A549 (cell line): ENCODE measurements at regions not wholly inside any gene's neighbourhood (a gene's known extent, or its start where the extent isn't known, plus 50 kb on each side); places are given as distances from the start of the nearest gene placed in this dataset.
"Not testable (repeated sequence)": the region's sequence is repeated elsewhere in the genome, so short reads cannot be mapped to it uniquely, and the experiment has no call there.

ENCODE experiments used
- CEBPB ChIP-seq, 2 experiments: fragments of >200 bp in 1 of 2; sonication (Bioruptor Twin) in 1 of 2; formaldehyde crosslinking in 1 of 2; IDR thresholded peaks; 2 replicates each; pipeline ENCODE4 v1.6.1; 2012 to 2016
- EP300 ChIP-seq, 2 experiments: fragments of >200 bp; sonication (Bioruptor Twin); formaldehyde crosslinking; IDR thresholded peaks; 2 replicates in 1 of 2; 3 replicates in 1 of 2; pipeline ENCODE4 v1.6.1; 2016 to 2017
- GATA3 ChIP-seq: IDR thresholded peaks from 2 replicates; pipeline ENCODE4 v1.6.1; 2012; ENCODE audit warnings: borderline replicate concordance
- MYC ChIP-seq: IDR thresholded peaks from 2 replicates; pipeline ENCODE4 v1.6.1; 2012; ENCODE audit warnings: mild to moderate bottlenecking, inconsistent platforms, low read length, improper control_type of control experiment, borderline replicate concordance
- POLR2A ChIP-seq: IDR thresholded peaks from 2 replicates; pipeline ENCODE4 v1.6.1; 2012; ENCODE audit warnings: mild to moderate bottlenecking, low read length
- RCOR1 ChIP-seq: fragments of 150-350 bp; IDR thresholded peaks from 2 replicates; pipeline ENCODE4 v1.6.1; 2014; ENCODE audit warnings: antibody characterized with exemption, low read length, low read depth
- TF ChIP-seq, protein P1 (sequence below): fragments of >200 bp; sonication (Bioruptor Twin); formaldehyde crosslinking; IDR thresholded peaks from 3 replicates; pipeline ENCODE4 v1.5.1; 2016
- TF ChIP-seq, protein P2 (sequence below): IDR thresholded peaks from 2 replicates; pipeline ENCODE4 v1.6.1; 2012; ENCODE audit warnings: low read depth, borderline replicate concordance
- TF ChIP-seq, protein P3 (sequence below): IDR thresholded peaks from 2 replicates; pipeline ENCODE4 v1.6.1; 2012
- TF ChIP-seq, protein P4 (sequence below): fragments of 150-350 bp; IDR thresholded peaks from 2 replicates; pipeline ENCODE4 v1.6.1; 2014; ENCODE audit warnings: low read depth, mild to moderate bottlenecking, low read length

DNA sequence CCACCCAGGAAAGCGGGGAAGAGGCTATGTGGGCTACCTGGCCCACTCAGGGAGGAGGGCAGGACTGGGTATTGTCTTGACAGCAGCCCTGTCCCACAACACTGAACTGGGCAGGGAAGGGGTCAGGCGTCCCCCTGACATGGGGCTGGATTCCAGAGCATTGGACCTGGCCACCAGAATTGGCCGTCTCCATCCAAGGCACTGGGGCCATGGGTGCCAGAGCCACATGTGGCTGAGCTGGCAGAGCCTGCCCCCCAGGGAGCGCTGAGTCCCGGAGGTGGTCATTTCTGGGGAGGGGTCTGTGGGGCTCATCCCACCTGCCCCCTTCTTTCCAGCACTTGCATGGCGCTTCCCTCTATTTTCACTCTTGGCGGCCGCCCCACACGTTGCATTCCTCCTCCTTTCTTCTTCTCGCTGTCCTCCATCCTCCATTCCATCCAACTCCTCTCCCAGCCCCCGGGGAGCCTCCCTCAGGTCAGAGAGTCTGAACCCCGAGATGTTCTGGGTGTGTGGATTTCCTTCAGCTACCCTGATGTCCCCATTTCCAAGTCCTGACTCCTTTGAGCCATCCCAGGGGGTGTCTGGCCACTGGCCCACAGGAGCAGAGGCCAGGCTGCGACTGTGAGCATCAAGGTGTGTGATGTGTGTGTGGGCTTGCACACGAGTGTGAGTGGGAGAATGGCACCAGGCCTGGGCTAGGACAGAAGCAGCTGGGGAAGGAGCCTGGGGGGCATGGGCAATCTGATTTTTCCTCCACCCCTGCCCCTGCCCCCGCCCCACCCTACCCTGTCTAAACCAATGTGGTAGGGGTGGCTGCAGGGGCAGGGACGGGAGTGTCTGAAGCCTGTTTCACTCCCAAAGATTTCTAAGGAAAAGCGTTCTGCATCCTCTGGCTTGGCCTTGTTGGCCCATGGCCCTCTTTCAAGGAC is 171.2 kb downstream of the TBC1D2B start:
- TF ChIP-seq RCOR1; MYC; POLR2A; CEBPB (IDR thresholded peaks at IDR 0.05); EP300 (IDR thresholded peaks at IDR 0.05); GATA3: not testable (repeated sequence)
- TF ChIP-seq, protein P1, sequence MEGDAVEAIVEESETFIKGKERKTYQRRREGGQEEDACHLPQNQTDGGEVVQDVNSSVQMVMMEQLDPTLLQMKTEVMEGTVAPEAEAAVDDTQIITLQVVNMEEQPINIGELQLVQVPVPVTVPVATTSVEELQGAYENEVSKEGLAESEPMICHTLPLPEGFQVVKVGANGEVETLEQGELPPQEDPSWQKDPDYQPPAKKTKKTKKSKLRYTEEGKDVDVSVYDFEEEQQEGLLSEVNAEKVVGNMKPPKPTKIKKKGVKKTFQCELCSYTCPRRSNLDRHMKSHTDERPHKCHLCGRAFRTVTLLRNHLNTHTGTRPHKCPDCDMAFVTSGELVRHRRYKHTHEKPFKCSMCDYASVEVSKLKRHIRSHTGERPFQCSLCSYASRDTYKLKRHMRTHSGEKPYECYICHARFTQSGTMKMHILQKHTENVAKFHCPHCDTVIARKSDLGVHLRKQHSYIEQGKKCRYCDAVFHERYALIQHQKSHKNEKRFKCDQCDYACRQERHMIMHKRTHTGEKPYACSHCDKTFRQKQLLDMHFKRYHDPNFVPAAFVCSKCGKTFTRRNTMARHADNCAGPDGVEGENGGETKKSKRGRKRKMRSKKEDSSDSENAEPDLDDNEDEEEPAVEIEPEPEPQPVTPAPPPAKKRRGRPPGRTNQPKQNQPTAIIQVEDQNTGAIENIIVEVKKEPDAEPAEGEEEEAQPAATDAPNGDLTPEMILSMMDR: not testable (repeated sequence)
- TF ChIP-seq, protein P2, sequence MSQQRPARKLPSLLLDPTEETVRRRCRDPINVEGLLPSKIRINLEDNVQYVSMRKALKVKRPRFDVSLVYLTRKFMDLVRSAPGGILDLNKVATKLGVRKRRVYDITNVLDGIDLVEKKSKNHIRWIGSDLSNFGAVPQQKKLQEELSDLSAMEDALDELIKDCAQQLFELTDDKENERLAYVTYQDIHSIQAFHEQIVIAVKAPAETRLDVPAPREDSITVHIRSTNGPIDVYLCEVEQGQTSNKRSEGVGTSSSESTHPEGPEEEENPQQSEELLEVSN: not testable (repeated sequence)
- TF ChIP-seq, protein P3, sequence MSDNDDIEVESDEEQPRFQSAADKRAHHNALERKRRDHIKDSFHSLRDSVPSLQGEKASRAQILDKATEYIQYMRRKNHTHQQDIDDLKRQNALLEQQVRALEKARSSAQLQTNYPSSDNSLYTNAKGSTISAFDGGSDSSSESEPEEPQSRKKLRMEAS: not testable (repeated sequence)
- TF ChIP-seq, protein P4, sequence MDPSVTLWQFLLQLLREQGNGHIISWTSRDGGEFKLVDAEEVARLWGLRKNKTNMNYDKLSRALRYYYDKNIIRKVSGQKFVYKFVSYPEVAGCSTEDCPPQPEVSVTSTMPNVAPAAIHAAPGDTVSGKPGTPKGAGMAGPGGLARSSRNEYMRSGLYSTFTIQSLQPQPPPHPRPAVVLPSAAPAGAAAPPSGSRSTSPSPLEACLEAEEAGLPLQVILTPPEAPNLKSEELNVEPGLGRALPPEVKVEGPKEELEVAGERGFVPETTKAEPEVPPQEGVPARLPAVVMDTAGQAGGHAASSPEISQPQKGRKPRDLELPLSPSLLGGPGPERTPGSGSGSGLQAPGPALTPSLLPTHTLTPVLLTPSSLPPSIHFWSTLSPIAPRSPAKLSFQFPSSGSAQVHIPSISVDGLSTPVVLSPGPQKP: not testable (repeated sequence)
